CD4-positive, alpha-beta memory T cell (primary cell): ENCODE measurements at regions not wholly inside any gene's neighbourhood (a gene's known extent, or its start where the extent isn't known, plus 50 kb on each side); places are given as distances from the start of the nearest gene placed in this dataset.

Experiments used
- CTCF ChIA-PET: fragments of 350-600 bp; sonication (Branson Sonifier 250); formaldehyde crosslinking; loops from one replicate; lab custom pipeline; 2021; ENCODE audit warnings: inconsistent platforms; ENCODE audit not compliant: partially characterized antibody; lab: Charles Lee
- POLR2A ChIA-PET: fragments of 350-600 bp; sonication (Branson Sonifier 250); formaldehyde crosslinking; loops from one replicate; lab custom pipeline; 2021; ENCODE audit not compliant: partially characterized antibody; lab: Charles Lee
- DNase-seq, 5 donors: peaks; one replicate each; pipeline versions ENCODE4 v3.0.0 to v3.0.0-alpha.2; 2020 to 2022; ENCODE audit warnings: mixed read lengths in 1 of 5
- H3K27ac ChIP-seq: one replicate; pipeline ENCODE4 v1.7.0; 2013; ENCODE audit warnings: low read depth, low read length
- H3K27me3 ChIP-seq: 2 replicates; pipeline ENCODE4 v1.7.0; 2013; ENCODE audit warnings: mild to moderate bottlenecking, low read length, moderate library complexity; ENCODE audit not compliant: insufficient read depth
- H3K36me3 ChIP-seq: 2 replicates; pipeline ENCODE4 v1.7.0; 2013; ENCODE audit warnings: mild to moderate bottlenecking, low read length, moderate library complexity; ENCODE audit not compliant: insufficient read depth
- H3K4me1 ChIP-seq: 2 replicates; pipeline ENCODE4 v1.7.0; 2013; ENCODE audit warnings: mild to moderate bottlenecking, low read length, moderate library complexity; ENCODE audit not compliant: insufficient read depth
- H3K4me3 ChIP-seq, 2 donors: one replicate each; pipeline ENCODE4 v1.7.0; 2013; ENCODE audit warnings: low read length in 2 of 2, mild to moderate bottlenecking in 1 of 2
- H3K9me3 ChIP-seq, 2 donors: one replicate each; pipeline ENCODE4 v1.7.0; 2013; ENCODE audit warnings: low read length in 2 of 2, control low read depth in 1 of 2; ENCODE audit not compliant: control insufficient read depth in 1 of 2
- H3K27ac Mint-ChIP-seq, 7 donors: one replicate each; pipeline ENCODE4 v1.8.0; 2020 to 2021; ENCODE audit warnings: mixed read lengths in 7 of 7, mild to moderate bottlenecking in 6 of 7, inconsistent platforms in 3 of 7, moderate library complexity in 3 of 7
- H3K27me3 Mint-ChIP-seq, 2 donors: one replicate each; pipeline ENCODE4 v1.8.0; 2020 to 2021; ENCODE audit warnings: mixed read lengths in 2 of 2
- H3K36me3 Mint-ChIP-seq, 2 donors: one replicate each; pipeline ENCODE4 v1.8.0; 2020 to 2021; ENCODE audit warnings: mixed read lengths in 2 of 2, inconsistent platforms in 1 of 2, mild to moderate bottlenecking in 1 of 2
- H3K4me1 Mint-ChIP-seq, 4 donors: one replicate each; pipeline ENCODE4 v1.8.0; 2020 to 2021; ENCODE audit warnings: mixed read lengths in 4 of 4, mild to moderate bottlenecking in 1 of 4
- H3K4me3 Mint-ChIP-seq, 8 donors: one replicate each; pipeline ENCODE4 v1.8.0; 2020 to 2021; ENCODE audit warnings: mixed read lengths in 8 of 8, mild to moderate bottlenecking in 7 of 8, moderate library complexity in 6 of 8, inconsistent platforms in 3 of 8
- H3K9me3 Mint-ChIP-seq, 8 donors: one replicate each; pipeline ENCODE4 v1.8.0; 2020 to 2021; ENCODE audit warnings: mixed read lengths in 8 of 8, mild to moderate bottlenecking in 5 of 8, inconsistent platforms in 3 of 8, moderate library complexity in 1 of 8
- intact Hi-C: fragments of 100-400 bp; cut with micrococcal nuclease; formaldehyde crosslinking; loops from one replicate; pipeline ENCODE4 v1.15.1; 2023

- no peaks in the 10 kb centered on the region for H3K36me3 ChIP-seq
- CTCF ChIA-PET: no interaction called here
- no peaks in the 10 kb centered on the region for H3K27me3 ChIP-seq
- no peaks in the 10 kb centered on the region for H3K9me3 ChIP-seq
- no peaks in the 10 kb centered on the region for H3K4me1 ChIP-seq
- H3K27ac ChIP-seq: no peak overlapping the region
- intact Hi-C loops: no loop called here
- Mint-ChIP-seq H3K36me3 (no peaks in the 10 kb centered on the region), H3K9me3 (peaks cover 0 to 4% (median 0%) of the 10 kb centered on the region in 8 donors), H3K27ac (no peak overlapping the region), H3K4me3 (no peak overlapping the region), H3K27me3 (no peaks in the 10 kb centered on the region), H3K4me1 (no peaks in the 10 kb centered on the region)
- POLR2A ChIA-PET: no interaction called here
- no peak overlapping the region for H3K4me3 ChIP-seq
- no peak for DNase-seq
Observed at GRCh38 chrX:26083093-26083492, 55.0 kb upstream of the MAGEB18 start.
